Stimulated activated CD8-positive, alpha-beta memory T cell treated with anti-CD3 and anti-CD28 coated beads, Interleukin-4, amount 100 ng/mL, for 1 hour (primary cell): ENCODE measurements at regions not wholly inside any gene's neighbourhood (a gene's known extent, or its start where the extent isn't known, plus 50 kb on each side); places are given as distances from the start of the nearest gene placed in this dataset.
"Not testable (repeated sequence)": the region's sequence is repeated elsewhere in the genome, so short reads cannot be mapped to it uniquely, and the experiment has no call there.

Experiments
- DNase-seq, 2 donors: peaks; one replicate each; pipeline ENCODE4 v3.0.0-alpha.2; 2020; ENCODE audit warnings: low read depth in 2 of 2, low spot score in 1 of 2

- not testable (repeated sequence) for DNase-seq
Measured at GRCh38 chr14:105692110-105692685, 165.8 kb downstream of the TMEM121 start.

- DNase-seq = no peak
Measured at GRCh38 chr14:105694961-105695360, 168.6 kb downstream of the TMEM121 start.

GRCh38 chr14:105696388-105696787 is 170.0 kb downstream of the TMEM121 start:
- not testable (repeated sequence) for DNase-seq

GRCh38 chr14:105697414-105697813 is 171.0 kb downstream of the TMEM121 start:
- DNase-seq = not testable (repeated sequence)

GRCh38 chr14:105697955-105698354 is 171.6 kb downstream of the TMEM121 start:
- DNase-seq = not testable (repeated sequence)

- not testable (repeated sequence) for DNase-seq
Measured at GRCh38 chr14:105698940-105699556, 172.7 kb downstream of the TMEM121 start.

GRCh38 chr14:105699706-105700105 is 173.3 kb downstream of the TMEM121 start:
- DNase-seq = not testable (repeated sequence)

GRCh38 chr14:105700146-105700545 is 173.8 kb downstream of the TMEM121 start:
- DNase-seq = not testable (repeated sequence)

GRCh38 chr14:105700622-105701288 is 174.4 kb downstream of the TMEM121 start:
- no peak for DNase-seq

GRCh38 chr14:105701456-105702274 is 175.3 kb downstream of the TMEM121 start:
- no peak for DNase-seq

- DNase-seq = no peak
Measured at GRCh38 chr14:105702275-105702817, 176.0 kb downstream of the TMEM121 start.

- not testable (repeated sequence) for DNase-seq
Measured at GRCh38 chr14:105703044-105703665, 176.8 kb downstream of the TMEM121 start.

GRCh38 chr14:105704091-105704490 is 177.7 kb downstream of the TMEM121 start:
- DNase-seq = not testable (repeated sequence)

GRCh38 chr14:105704492-105704891 is 178.1 kb downstream of the TMEM121 start:
- not testable (repeated sequence) for DNase-seq

- DNase-seq = not testable (repeated sequence)
Measured at GRCh38 chr14:105705512-105705861, 179.1 kb downstream of the TMEM121 start.

- not testable (repeated sequence) for DNase-seq
Measured at GRCh38 chr14:105705862-105706700, 179.7 kb downstream of the TMEM121 start.

- not testable (repeated sequence) for DNase-seq
Measured at GRCh38 chr14:105706701-105707019, 180.3 kb downstream of the TMEM121 start.

- DNase-seq = not testable (repeated sequence)
Measured at GRCh38 chr14:105707099-105707498, 180.7 kb downstream of the TMEM121 start.

- DNase-seq = not testable (repeated sequence)
Measured at GRCh38 chr14:105707723-105708151, 181.4 kb downstream of the TMEM121 start.
